Erythroblast (primary cell): ENCODE measurements at regions not wholly inside any gene's neighbourhood (a gene's known extent, or its start where the extent isn't known, plus 50 kb on each side); places are given as distances from the start of the nearest gene placed in this dataset.

Experiments used
- GATA1 ChIP-seq: IDR thresholded peaks from 2 replicates; pipeline ENCODE4 v1.6.1; 2011; ENCODE audit warnings: low read depth, mild to moderate bottlenecking, control low read depth, low read length, moderate library complexity
- POLR2A ChIP-seq: IDR thresholded peaks from 2 replicates; pipeline ENCODE4 v1.6.1; 2011; ENCODE audit warnings: mild to moderate bottlenecking, low read length

DNA sequence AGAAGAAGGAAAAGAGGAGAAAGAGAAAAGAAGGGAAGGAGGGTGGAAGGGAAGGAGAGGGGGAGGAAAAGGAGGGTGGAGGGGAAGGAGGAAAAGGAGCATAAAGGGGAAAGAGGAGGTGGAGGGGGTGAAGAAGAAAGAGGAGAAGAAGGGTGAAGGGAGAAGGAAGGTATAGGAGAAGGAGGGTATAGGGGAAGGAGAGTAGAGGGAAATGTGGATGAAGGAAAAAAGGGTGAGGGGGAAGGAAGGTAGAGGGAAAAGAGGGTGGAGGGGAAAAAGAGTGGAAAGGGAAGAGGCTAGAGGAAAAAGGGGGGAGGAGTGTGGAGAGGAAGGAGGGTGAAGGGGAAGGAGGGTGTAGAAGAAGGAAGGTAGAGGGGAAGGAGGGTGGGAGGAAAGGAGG is 928.6 kb downstream of the UQCRFS1 start:
- TF ChIP-seq POLR2A (no peak), GATA1 (no peak)
